ENCODE measurements at regions not wholly inside any gene's neighbourhood (a gene's known extent, or its start where the extent isn't known, plus 50 kb on each side); places are given as distances from the start of the nearest gene placed in this dataset.

DNA sequence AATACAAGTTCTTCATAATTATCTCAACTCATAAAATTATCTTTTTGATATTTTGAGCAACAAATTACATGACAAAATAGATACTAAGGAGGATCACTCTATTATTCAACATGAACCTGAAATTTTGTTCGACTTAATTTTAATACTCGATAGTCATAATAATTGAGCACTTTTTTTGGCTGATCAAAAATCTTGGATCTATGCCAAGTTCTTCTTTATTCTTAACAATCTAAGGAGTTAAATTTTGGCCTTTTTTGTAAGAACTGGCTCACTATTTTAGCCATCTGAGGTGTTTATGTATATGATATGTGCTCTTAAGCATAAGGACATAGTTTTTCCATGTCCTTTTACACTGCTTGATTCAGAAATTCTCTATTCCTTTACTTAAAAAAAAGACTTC lies 996.1 kb upstream of the COX7C start:
- H2BK120ac ChIP-seq (ENCODE audit: low read depth, low read length, poor library complexity, severe bottlenecking) = no peak overlapping the region
- H4K5ac ChIP-seq (ENCODE audit: insufficient read length, low read depth, low read length) = no peak overlapping the region
- H3K4me2 ChIP-seq (ENCODE audit: insufficient read depth, insufficient read length, low read length) = no peak overlapping the region
- no peak overlapping the region for H2BK15ac ChIP-seq (ENCODE audit: low read depth, low read length)
- H3K79me2 ChIP-seq (ENCODE audit: insufficient read depth, low read length) = no peaks in the 10 kb centered on the region
- no peak overlapping the region for H4K8ac ChIP-seq (replicated peaks; ENCODE audit: insufficient read length, low read depth, low read length)
- no peak overlapping the region for H3T11ph ChIP-seq (ENCODE audit: low read length)
- peaks cover 2 to 4% of the 10 kb centered on the region in 2 experiments; a peak in 4 of 5 replicates for H3K9me3 Mint-ChIP-seq
- H3K23ac ChIP-seq (ENCODE audit: insufficient read length, low read depth, low read length) = no peak overlapping the region
- H3K36me3 Mint-ChIP-seq (ENCODE audit: insufficient read depth in 1 of 3, low read depth in 3 of 3) = peaks cover 0 to 6% (median 2%) of the 10 kb centered on the region in 3 experiments; a peak in 4 of 7 replicates
- H3K14ac ChIP-seq (ENCODE audit: insufficient read depth, low read length) = no peak overlapping the region
- DNase-seq = no peak
- H2AK5ac ChIP-seq (ENCODE audit: insufficient read length, low read length) = no peak overlapping the region
- no peak overlapping the region for H3K4ac ChIP-seq (ENCODE audit: low read depth, low read length)
- no peak overlapping the region for H2BK5ac ChIP-seq (ENCODE audit: insufficient read length, low read length)
- no peak overlapping the region for H3K56ac ChIP-seq (ENCODE audit: insufficient read length, low read depth, low read length)
- no peaks in the 10 kb centered on the region for H3K23me2 ChIP-seq (ENCODE audit: insufficient read length, low read depth, low read length, poor library complexity, severe bottlenecking)
- no peaks in the 10 kb centered on the region for H3K9me3 ChIP-seq (ENCODE audit: control insufficient read depth, low read depth, low read length)
- H2BK20ac ChIP-seq (ENCODE audit: low read depth, low read length, poor library complexity, severe bottlenecking) = no peak overlapping the region
- no peak overlapping the region for H3K27ac ChIP-seq (ENCODE audit: insufficient read length, low read depth, low read length)
- no peak overlapping the region for H4K91ac ChIP-seq (ENCODE audit: insufficient read length, low read depth, low read length)
- no peak overlapping the region for H3K9ac ChIP-seq (ENCODE audit: extremely low read depth, insufficient read length, low read length)
- no peaks in the 10 kb centered on the region for H3K4me1 ChIP-seq (ENCODE audit: insufficient read depth, low read length)
- H2BK12ac ChIP-seq (ENCODE audit: insufficient read length, low read depth, low read length) = no peak overlapping the region
- no peaks in the 10 kb centered on the region for H4K20me1 ChIP-seq (ENCODE audit: control insufficient read depth, insufficient read depth, insufficient read length)
- WGBS (ENCODE audit: extremely low coverage, insufficient read length, low lambda C conversion rate) = no CpG with 5 or more reads among the region's 2 CpGs
- no peak overlapping the region for H3K27ac Mint-ChIP-seq
- no peak overlapping the region for H3K18ac ChIP-seq (ENCODE audit: insufficient read length, low read depth, low read length)
- no peak overlapping the region for H2AFZ ChIP-seq (ENCODE audit: low read length)
- TF ChIP-seq, protein P1, sequence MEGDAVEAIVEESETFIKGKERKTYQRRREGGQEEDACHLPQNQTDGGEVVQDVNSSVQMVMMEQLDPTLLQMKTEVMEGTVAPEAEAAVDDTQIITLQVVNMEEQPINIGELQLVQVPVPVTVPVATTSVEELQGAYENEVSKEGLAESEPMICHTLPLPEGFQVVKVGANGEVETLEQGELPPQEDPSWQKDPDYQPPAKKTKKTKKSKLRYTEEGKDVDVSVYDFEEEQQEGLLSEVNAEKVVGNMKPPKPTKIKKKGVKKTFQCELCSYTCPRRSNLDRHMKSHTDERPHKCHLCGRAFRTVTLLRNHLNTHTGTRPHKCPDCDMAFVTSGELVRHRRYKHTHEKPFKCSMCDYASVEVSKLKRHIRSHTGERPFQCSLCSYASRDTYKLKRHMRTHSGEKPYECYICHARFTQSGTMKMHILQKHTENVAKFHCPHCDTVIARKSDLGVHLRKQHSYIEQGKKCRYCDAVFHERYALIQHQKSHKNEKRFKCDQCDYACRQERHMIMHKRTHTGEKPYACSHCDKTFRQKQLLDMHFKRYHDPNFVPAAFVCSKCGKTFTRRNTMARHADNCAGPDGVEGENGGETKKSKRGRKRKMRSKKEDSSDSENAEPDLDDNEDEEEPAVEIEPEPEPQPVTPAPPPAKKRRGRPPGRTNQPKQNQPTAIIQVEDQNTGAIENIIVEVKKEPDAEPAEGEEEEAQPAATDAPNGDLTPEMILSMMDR (conservative IDR thresholded peaks at IDR 0.05) = no peak
- no peak overlapping the region for H3K4me3 Mint-ChIP-seq
- no peaks in the 10 kb centered on the region; a peak in 1 of 4 replicates for H3K4me1 Mint-ChIP-seq
- no peaks in the 10 kb centered on the region for H3K79me1 ChIP-seq (ENCODE audit: insufficient read depth, low read depth, low read length, poor library complexity, severe bottlenecking)
- H3K27me3 ChIP-seq (ENCODE audit: insufficient read depth, low read length) = no peaks in the 10 kb centered on the region
- H3K27me3 Mint-ChIP-seq (ENCODE audit: low read depth) = no peaks in the 10 kb centered on the region

Data from H9 (cell line).